Endothelial cell of umbilical vein (primary cell): ENCODE measurements at regions not wholly inside any gene's neighbourhood (a gene's known extent, or its start where the extent isn't known, plus 50 kb on each side); places are given as distances from the start of the nearest gene placed in this dataset.

Source experiments
- BruUV-seq: library from RNA; stranded (reverse); fragments of 400-500 nt; replicated peaks from 2 replicates; lab custom pipeline; 2021; lab: Mats Ljungman, UMichigan
- CTCF ChIA-PET: fragments of 300-600, 350-600 bp; sonication (Branson Sonifier 250); formaldehyde crosslinking; loops from one replicate; lab custom pipeline; 2021; ENCODE audit warnings: antibody characterized with exemption, inconsistent platforms; lab: Charles Lee
- POLR2A ChIA-PET: fragments of 300-600, 350-600 bp; sonication (Branson Sonifier 250); formaldehyde crosslinking; loops from one replicate; lab custom pipeline; 2021; ENCODE audit warnings: antibody characterized with exemption, inconsistent platforms; lab: Charles Lee
- DNase-seq: peaks from one replicate; pipeline ENCODE4 v3.0.0-alpha.2; 2011; ENCODE audit warnings: low read depth, low spot score
- FAIRE-seq: peaks from 2 replicates; lab custom pipeline; 2011; peaks lifted over from hg19 to GRCh38; lab: Jason Lieb, UNC
- H2AFZ ChIP-seq: 2 replicates; pipeline ENCODE4 v1.6.0; 2012; ENCODE audit warnings: low read depth, low read length, control low read depth, inconsistent platforms
- H3K27ac ChIP-seq: 2 replicates; pipeline ENCODE4 v1.5.1; 2011; ENCODE audit warnings: low read depth, mild to moderate bottlenecking, control low read depth, low read length, moderate library complexity; ENCODE audit not compliant: insufficient read depth
- H3K27me3 ChIP-seq, 2 experiments: 2 replicates each; pipeline versions ENCODE4 v1.6.0 to v1.6.1; 2011; ENCODE audit warnings: low read length in 2 of 2, mixed read lengths in 1 of 2; ENCODE audit not compliant: control insufficient read depth in 2 of 2, insufficient read depth in 2 of 2
- H3K36me3 ChIP-seq, 2 experiments: 2 replicates in 1 of 2; 3 replicates in 1 of 2; pipeline ENCODE4 v1.5.1; 2011; ENCODE audit warnings: low read length in 2 of 2, mild to moderate bottlenecking in 1 of 2, moderate library complexity in 1 of 2; ENCODE audit not compliant: control insufficient read depth in 2 of 2, insufficient read depth in 2 of 2; ENCODE audit errors: extremely low read depth in 1 of 2
- H3K4me1 ChIP-seq: 3 replicates; pipeline ENCODE4 v1.5.1; 2011; ENCODE audit warnings: mild to moderate bottlenecking, low read length; ENCODE audit not compliant: control insufficient read depth, insufficient read depth; ENCODE audit errors: extremely low read depth
- H3K4me2 ChIP-seq: 2 replicates; pipeline ENCODE4 v1.6.1; 2011; ENCODE audit warnings: low read length, control low read depth, mixed read lengths; ENCODE audit not compliant: insufficient read depth
- H3K4me3 ChIP-seq, 3 experiments: fragments of 200-600 bp in 1 of 3; sonication (generic), shearing (Covaris generic) in 1 of 3; replicated peaks in 1 of 3; 2 replicates each; pipeline ENCODE4 v1.5.1; 2011 to 2016; ENCODE audit warnings: control low read depth in 3 of 3, low read length in 3 of 3, mild to moderate bottlenecking in 2 of 3, inconsistent platforms in 1 of 3, low read depth in 1 of 3, moderate library complexity in 1 of 3; ENCODE audit not compliant: insufficient read depth in 1 of 3
- H3K79me2 ChIP-seq: 2 replicates; pipeline ENCODE4 v1.6.0; 2012; ENCODE audit warnings: low read length, inconsistent platforms; ENCODE audit not compliant: control insufficient read depth, insufficient read depth
- H3K9ac ChIP-seq: replicated peaks from 2 replicates; pipeline ENCODE3; 2011; ENCODE audit warnings: low read length, control low read depth; ENCODE audit not compliant: insufficient read depth; ENCODE audit errors: extremely low read depth
- H3K9me1 ChIP-seq: replicated peaks from 3 replicates; pipeline ENCODE4 v1.6.0; 2011; ENCODE audit warnings: mild to moderate bottlenecking, low read length; ENCODE audit not compliant: control insufficient read depth, insufficient read depth; ENCODE audit errors: extremely low read depth
- H3K9me3 ChIP-seq: replicated peaks from 2 replicates; pipeline ENCODE4 v1.5.1; 2012; ENCODE audit warnings: low read length, inconsistent platforms; ENCODE audit not compliant: control insufficient read depth, insufficient read depth
- H4K20me1 ChIP-seq: replicated peaks from 2 replicates; pipeline ENCODE3; 2011; ENCODE audit warnings: mild to moderate bottlenecking, low read length; ENCODE audit not compliant: control insufficient read depth, insufficient read depth; ENCODE audit errors: extremely low read depth
- EZH2 ChIP-seq: IDR thresholded peaks from 2 replicates; pipeline ENCODE4 v1.6.1; 2012; ENCODE audit warnings: borderline replicate concordance, low read depth, mild to moderate bottlenecking, moderate library complexity, low read length, inconsistent platforms; ENCODE audit not compliant: severe bottlenecking
- FOS ChIP-seq: IDR thresholded peaks from 2 replicates; pipeline ENCODE4 v1.6.1; 2011; ENCODE audit warnings: mild to moderate bottlenecking, low read length, moderate library complexity, borderline replicate concordance; ENCODE audit not compliant: insufficient read depth
- GATA2 ChIP-seq: IDR thresholded peaks from 2 replicates; pipeline ENCODE4 v1.7.0; 2011; ENCODE audit warnings: low read depth, mild to moderate bottlenecking, moderate library complexity, mixed read lengths, low read length; ENCODE audit not compliant: insufficient read length, insufficient read depth
- POLR2A ChIP-seq: IDR thresholded peaks from 2 replicates; pipeline ENCODE4 v1.6.1; 2012; ENCODE audit warnings: low read depth, mild to moderate bottlenecking, control low read depth, low read length
- POLR2AphosphoS5 ChIP-seq: IDR thresholded peaks from 2 replicates; pipeline ENCODE4 v1.6.1; 2012; ENCODE audit warnings: low read depth, mild to moderate bottlenecking, control low read depth, low read length, moderate library complexity; ENCODE audit not compliant: insufficient read depth
- dilution Hi-C: fragments of 300-500 bp; cut with MboI; formaldehyde crosslinking; loops from one replicate; pipeline ENCODE4 v1.15.0; 2019; ENCODE audit warnings: low sequenced_read_pairs; ENCODE audit not compliant: extremely low pct_ligation_motif_present
- intact Hi-C: fragments of 100-400 bp; cut with micrococcal nuclease; formaldehyde crosslinking; loops from one replicate; pipeline ENCODE4 v1.10.0; 2022
- TF ChIP-seq, protein P1 (sequence below): IDR thresholded peaks from 2 replicates; pipeline ENCODE4 v1.6.1; 2011; ENCODE audit not compliant: insufficient read depth, insufficient read length
- TF ChIP-seq, protein P2 (sequence below), 2 donors: IDR thresholded peaks; 1 replicate in 1 of 2; 2 replicates in 1 of 2; pipeline ENCODE4 v1.5.1; 2011; ENCODE audit warnings: low read length in 2 of 2, mild to moderate bottlenecking in 2 of 2, moderate library complexity in 2 of 2, control low read depth in 1 of 2, inconsistent platforms in 1 of 2, low read depth in 1 of 2; ENCODE audit not compliant: insufficient read depth in 1 of 2; ENCODE audit errors: extremely low read depth in 1 of 2

DNA sequence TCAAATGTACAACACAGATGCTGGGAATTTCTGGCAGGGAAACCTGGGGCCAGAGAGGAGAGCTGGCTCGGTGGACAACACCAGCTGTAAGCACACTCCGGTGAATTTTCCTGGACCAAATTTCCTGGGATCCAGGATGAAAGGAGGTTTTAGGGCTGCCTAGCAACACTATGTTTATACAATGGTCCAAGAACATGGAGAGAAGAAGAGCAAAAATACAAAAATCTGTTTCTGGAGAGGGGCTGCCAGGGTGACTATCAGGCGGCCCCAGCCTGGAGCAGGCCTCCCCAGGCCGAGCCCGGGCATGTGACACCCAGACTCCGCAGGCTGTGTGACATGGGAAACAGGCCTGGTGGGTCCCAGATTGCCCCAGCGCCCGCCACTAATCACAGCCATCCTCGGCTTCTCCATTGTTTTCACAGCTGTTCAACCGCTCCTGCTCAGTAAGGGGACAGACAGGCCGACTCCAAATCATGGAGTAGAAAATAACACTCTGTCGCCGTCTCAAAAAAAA is 336.0 kb upstream of the NFIA start:
- Histone ChIP-seq H3K9me1 (no peaks in the 10 kb centered on the region), H4K20me1 (no peaks in the 10 kb centered on the region), H3K36me3 (no peaks in the 10 kb centered on the region), H3K79me2 (no peaks in the 10 kb centered on the region), H3K4me1 (no peaks in the 10 kb centered on the region), H3K4me3 (no peak overlapping the region), H3K9ac (no peak overlapping the region), H3K27me3 (no peaks in the 10 kb centered on the region), H3K4me2 (no peak overlapping the region), H3K9me3 (no peaks in the 10 kb centered on the region), H3K27ac (no peak overlapping the region), H2AFZ (no peak overlapping the region)
- no peak for DNase-seq
- no peak for FAIRE-seq
- TF ChIP-seq POLR2A = no peak
- TF ChIP-seq, protein P1, sequence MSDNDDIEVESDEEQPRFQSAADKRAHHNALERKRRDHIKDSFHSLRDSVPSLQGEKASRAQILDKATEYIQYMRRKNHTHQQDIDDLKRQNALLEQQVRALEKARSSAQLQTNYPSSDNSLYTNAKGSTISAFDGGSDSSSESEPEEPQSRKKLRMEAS = no peak
- no TSS peak for BruUV-seq
- ChIA-PET POLR2A (no interaction called here), CTCF (no interaction called here)
- intact Hi-C loops = no loop called here
- dilution Hi-C loops = no loop called here

DNA sequence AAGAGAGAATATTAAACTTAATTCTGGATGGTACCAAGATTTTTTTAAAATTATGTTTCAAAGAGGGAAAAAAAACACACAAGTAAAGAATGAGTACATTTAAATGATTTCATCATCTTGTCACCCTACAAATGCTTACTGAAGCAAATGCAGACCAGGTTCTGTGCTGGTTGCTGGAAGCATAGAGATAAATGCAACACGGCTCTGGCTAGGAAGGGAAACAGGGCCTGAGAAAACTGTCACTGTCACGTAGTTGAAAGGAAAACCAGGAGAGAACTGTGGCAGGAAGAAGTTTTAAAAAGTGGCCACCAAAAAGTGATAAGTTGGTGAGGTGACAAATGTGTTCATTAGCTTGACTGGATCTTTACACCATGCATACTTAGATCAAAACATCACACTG is 336.9 kb upstream of the NFIA start:
- dilution Hi-C loops = no loop called here
- Histone ChIP-seq H3K4me2 (no peak overlapping the region), H3K79me2 (no peaks in the 10 kb centered on the region), H3K9me3 (no peaks in the 10 kb centered on the region), H3K4me3 (no peak overlapping the region), H3K36me3 (no peaks in the 10 kb centered on the region), H4K20me1 (no peaks in the 10 kb centered on the region), H3K27me3 (no peaks in the 10 kb centered on the region), H3K9me1 (no peaks in the 10 kb centered on the region), H3K4me1 (no peaks in the 10 kb centered on the region), H3K27ac (no peak overlapping the region), H2AFZ (no peak overlapping the region), H3K9ac (no peak overlapping the region)
- FAIRE-seq (no peak), DNase-seq (no peak)
- TF ChIP-seq GATA2 = no peak
- TF ChIP-seq, protein P1 = no peak
- TF ChIP-seq POLR2AphosphoS5 = no peak
- no peak for TF ChIP-seq EZH2
- TF ChIP-seq FOS = no peak
- no peak for TF ChIP-seq POLR2A
- TF ChIP-seq, protein P2, sequence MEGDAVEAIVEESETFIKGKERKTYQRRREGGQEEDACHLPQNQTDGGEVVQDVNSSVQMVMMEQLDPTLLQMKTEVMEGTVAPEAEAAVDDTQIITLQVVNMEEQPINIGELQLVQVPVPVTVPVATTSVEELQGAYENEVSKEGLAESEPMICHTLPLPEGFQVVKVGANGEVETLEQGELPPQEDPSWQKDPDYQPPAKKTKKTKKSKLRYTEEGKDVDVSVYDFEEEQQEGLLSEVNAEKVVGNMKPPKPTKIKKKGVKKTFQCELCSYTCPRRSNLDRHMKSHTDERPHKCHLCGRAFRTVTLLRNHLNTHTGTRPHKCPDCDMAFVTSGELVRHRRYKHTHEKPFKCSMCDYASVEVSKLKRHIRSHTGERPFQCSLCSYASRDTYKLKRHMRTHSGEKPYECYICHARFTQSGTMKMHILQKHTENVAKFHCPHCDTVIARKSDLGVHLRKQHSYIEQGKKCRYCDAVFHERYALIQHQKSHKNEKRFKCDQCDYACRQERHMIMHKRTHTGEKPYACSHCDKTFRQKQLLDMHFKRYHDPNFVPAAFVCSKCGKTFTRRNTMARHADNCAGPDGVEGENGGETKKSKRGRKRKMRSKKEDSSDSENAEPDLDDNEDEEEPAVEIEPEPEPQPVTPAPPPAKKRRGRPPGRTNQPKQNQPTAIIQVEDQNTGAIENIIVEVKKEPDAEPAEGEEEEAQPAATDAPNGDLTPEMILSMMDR (IDR thresholded peaks at IDR 0.05; ENCODE audit: extremely low read depth in 1 of 2, insufficient read depth in 1 of 2, low read depth in 1 of 2, low read length in 2 of 2) = no peak
- POLR2A ChIA-PET = no interaction called here
- no TSS peak for BruUV-seq
- intact Hi-C loops = no loop called here
- CTCF ChIA-PET = no interaction called here
